Progenitor cell of endocrine pancreas (in vitro differentiated cells): ENCODE measurements at regions not wholly inside any gene's neighbourhood (a gene's known extent, or its start where the extent isn't known, plus 50 kb on each side); places are given as distances from the start of the nearest gene placed in this dataset.

Experiments used
- DNase-seq: peaks from one replicate; pipeline ENCODE4 v3.0.0; 2021; ENCODE audit warnings: low spot score; ENCODE audit not compliant: unreplicated experiment
- H3K27ac Mint-ChIP-seq: 2 replicates; pipeline ENCODE4 v1.8.0; 2021; ENCODE audit warnings: mild to moderate bottlenecking, moderate library complexity, mixed read lengths
- H3K27me3 Mint-ChIP-seq: 2 replicates; pipeline ENCODE4 v1.8.0; 2021; ENCODE audit warnings: mixed read lengths
- H3K36me3 Mint-ChIP-seq: 2 replicates; pipeline ENCODE4 v1.8.0; 2022; ENCODE audit warnings: mixed read lengths; ENCODE audit not compliant: insufficient read depth
- H3K4me1 Mint-ChIP-seq: 2 replicates; pipeline ENCODE4 v1.8.0; 2021; ENCODE audit warnings: low read depth, mixed read lengths
- H3K4me3 Mint-ChIP-seq: 2 replicates; pipeline ENCODE4 v1.8.0; 2021; ENCODE audit warnings: low read depth, mild to moderate bottlenecking, moderate library complexity, mixed read lengths
- H3K9me3 Mint-ChIP-seq: 2 replicates; pipeline ENCODE4 v1.8.0; 2021; ENCODE audit warnings: low read depth, mixed read lengths
- CTCF ChIP-seq: fragments of 200-600 bp; sonication (generic); IDR thresholded peaks from one replicate; pipeline ENCODE4 v1.5.0; 2021; ENCODE audit warnings: antibody characterized with exemption, mild to moderate bottlenecking; ENCODE audit not compliant: unreplicated experiment

DNA sequence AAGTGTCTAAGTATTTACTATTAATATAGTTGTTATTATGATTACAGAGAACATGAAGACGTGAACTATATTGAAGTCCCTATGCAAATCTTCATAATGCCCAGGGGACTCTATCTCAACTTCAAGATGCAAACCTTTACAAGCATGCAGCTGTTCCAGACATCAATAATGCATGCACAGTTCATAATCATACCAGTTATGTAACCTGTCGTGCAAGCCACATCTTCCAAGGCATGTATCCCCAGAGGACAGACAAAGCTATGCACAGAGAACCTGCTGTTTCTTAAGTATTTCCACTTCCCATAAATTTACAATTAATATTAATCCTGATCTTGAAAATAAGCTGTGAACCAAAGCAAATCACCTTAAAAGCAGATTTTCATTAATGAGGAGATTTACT, 534.1 kb downstream of the TUSC7 start:
- H3K4me1 Mint-ChIP-seq: peaks cover 2% of the 10 kb centered on the region
- no peaks in the 10 kb centered on the region for H3K36me3 Mint-ChIP-seq
- H3K27ac Mint-ChIP-seq: no peak overlapping the region
- no peak overlapping the region for H3K4me3 Mint-ChIP-seq
- no peak for DNase-seq
- no peak for TF ChIP-seq CTCF
- no peaks in the 10 kb centered on the region for H3K9me3 Mint-ChIP-seq
- no peaks in the 10 kb centered on the region for H3K27me3 Mint-ChIP-seq

DNA sequence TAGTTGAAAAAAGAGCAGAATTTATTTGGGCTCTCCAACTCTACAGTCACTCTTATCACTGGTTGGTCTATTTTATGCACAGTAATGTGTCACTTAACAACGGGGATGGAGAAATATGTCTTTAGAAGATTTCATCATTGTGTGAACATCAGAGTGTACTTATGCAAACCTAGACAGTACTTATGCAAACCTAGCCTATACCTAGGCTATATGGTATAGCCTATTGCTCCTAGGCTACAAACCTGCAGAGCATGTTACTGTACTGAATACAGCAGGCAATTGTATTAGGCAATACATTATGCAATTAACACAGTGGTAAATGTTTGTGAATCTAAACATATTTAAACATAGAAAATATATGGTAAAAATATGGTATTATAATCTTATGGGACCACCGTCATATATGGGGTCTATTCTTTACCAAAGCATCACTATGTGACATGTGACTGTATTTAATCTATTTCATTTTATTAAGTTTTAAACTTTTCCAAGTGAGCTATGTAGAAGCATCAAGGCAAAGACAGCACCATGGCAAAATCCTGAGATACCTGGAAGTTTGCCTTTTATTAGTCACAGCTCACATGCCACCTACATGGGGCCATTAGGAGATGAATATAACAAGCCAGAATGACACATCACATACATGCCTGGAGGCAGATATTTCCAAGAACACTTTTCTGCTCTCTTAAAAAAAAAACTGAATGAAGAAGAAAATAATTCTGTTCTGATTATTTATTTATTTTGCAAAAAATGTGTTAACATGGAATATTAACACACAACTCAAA, 537.4 kb downstream of the TUSC7 start:
- H3K4me1 Mint-ChIP-seq: peaks cover 2% of the 10 kb centered on the region
- no peak for DNase-seq
- TF ChIP-seq CTCF: no peak
- H3K4me3 Mint-ChIP-seq: no peak overlapping the region
- H3K36me3 Mint-ChIP-seq: no peaks in the 10 kb centered on the region
- H3K27ac Mint-ChIP-seq: no peak overlapping the region
- no peaks in the 10 kb centered on the region for H3K27me3 Mint-ChIP-seq
- H3K9me3 Mint-ChIP-seq: no peaks in the 10 kb centered on the region

DNA sequence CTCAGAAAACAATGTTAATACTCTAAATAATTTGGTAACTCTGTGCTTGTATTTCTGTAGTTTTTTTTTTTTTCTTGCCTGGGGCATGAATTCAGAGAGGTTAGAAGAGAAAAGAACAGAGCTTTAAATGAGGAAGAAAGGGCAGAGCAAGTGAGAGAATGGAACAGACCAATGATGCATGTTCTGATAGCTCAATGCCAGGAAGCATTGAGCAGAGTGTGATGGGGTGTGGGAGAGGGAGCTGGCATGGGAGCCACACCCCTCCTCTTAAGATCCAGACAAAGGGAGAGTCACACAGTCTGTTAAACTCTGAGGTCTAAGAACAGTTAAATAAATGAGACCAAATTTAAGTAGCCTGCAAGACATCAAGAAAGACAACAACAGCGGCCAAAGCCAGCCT, 538.6 kb downstream of the TUSC7 start:
- DNase-seq: no peak
- no peak overlapping the region for H3K27ac Mint-ChIP-seq
- no peak for TF ChIP-seq CTCF
- H3K36me3 Mint-ChIP-seq: no peaks in the 10 kb centered on the region
- H3K4me1 Mint-ChIP-seq: peaks cover 5% of the 10 kb centered on the region
- no peak overlapping the region for H3K4me3 Mint-ChIP-seq
- no peaks in the 10 kb centered on the region for H3K27me3 Mint-ChIP-seq
- H3K9me3 Mint-ChIP-seq: no peaks in the 10 kb centered on the region

- no peak overlapping the region for H3K27ac Mint-ChIP-seq
- no peak for DNase-seq
- no peaks in the 10 kb centered on the region for H3K27me3 Mint-ChIP-seq
- peaks cover 5% of the 10 kb centered on the region for H3K4me1 Mint-ChIP-seq
- H3K9me3 Mint-ChIP-seq: no peaks in the 10 kb centered on the region
- no peaks in the 10 kb centered on the region for H3K36me3 Mint-ChIP-seq
- no peak overlapping the region for H3K4me3 Mint-ChIP-seq
- TF ChIP-seq CTCF: no peak
Observed at GRCh38 chr3:117252208-117252607, 542.6 kb downstream of the TUSC7 start.

DNA sequence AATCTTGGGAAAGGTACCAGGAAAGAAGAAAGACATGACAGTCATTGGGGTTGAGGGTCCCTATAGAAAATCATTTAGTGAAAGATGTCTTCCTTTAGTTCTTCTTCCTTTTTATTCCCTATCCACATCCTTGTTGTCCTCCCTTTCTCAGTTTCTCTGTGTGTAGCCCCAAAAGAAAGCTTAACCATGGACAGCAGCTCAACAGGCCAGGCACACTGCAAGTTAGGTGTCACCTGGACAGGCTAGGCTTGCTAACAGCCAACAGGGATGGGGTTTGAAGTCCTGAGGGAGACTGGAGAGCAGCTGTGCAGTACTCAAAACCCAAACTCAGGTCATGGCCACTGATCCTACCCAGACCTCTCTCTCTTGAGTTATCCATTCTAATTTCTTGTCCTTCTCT, 543.1 kb downstream of the TUSC7 start:
- DNase-seq: no peak
- Mint-ChIP-seq H3K27ac (peak overlapping the region; percentile 50), H3K4me3 (no peak overlapping the region), H3K4me1 (peaks cover 5% of the 10 kb centered on the region), H3K27me3 (no peaks in the 10 kb centered on the region), H3K36me3 (no peaks in the 10 kb centered on the region), H3K9me3 (no peaks in the 10 kb centered on the region)
- no peak for TF ChIP-seq CTCF
